Heart left ventricle (tissue), 13 donors: ENCODE measurements at regions not wholly inside any gene's neighbourhood (a gene's known extent, or its start where the extent isn't known, plus 50 kb on each side); places are given as distances from the start of the nearest gene placed in this dataset.

Experiments
- POLR2A ChIP-seq, 2 donors: fragments of 450-650 bp; IDR thresholded peaks; one replicate each; pipeline ENCODE4 v1.6.1; 2017; ENCODE audit warnings: antibody characterized with exemption in 2 of 2, mild to moderate bottlenecking in 2 of 2, moderate library complexity in 2 of 2
- TF ChIP-seq, protein P1 (sequence below), 12 donors: fragments of 200-600 bp; sonication (generic) in 4 of 12; IDR thresholded peaks; one replicate each; pipeline versions ENCODE4 v1.5.0 to v1.8.0; 2018 to 2022; ENCODE audit warnings: antibody characterized with exemption in 12 of 12, mild to moderate bottlenecking in 5 of 12
- donor health status: ischemic (EF 13 %, LVEDD 7.1; RV severe dilation, severe dysfunction).
- donor health status: DM: no; HTN: yes; CAD: no.
- donor health status: DM: no; HTN: no; CAD: no.
- donor health status: ischemic (EF 25% LVEDD 6.9; RV normal size, moderate dysfunction).
- donor health status: ischemic (EF 25% LVEDD 5.7; RV mildly dilated, moderate dysfunction).
- donor health status: ischemic (EF 35%, LVEDD 5.7; RV mildly dilated, moderate dysfunction).
- donor health status: nonischemic (EF 11% LVEDD 7.7; RV severe dilation, severe dysfunction).
- donor health status: DM: yes; HTN: yes; CAD: no.
- donor health status: PGD.
- donor health status: ischemic (EF 29% LVEDD 5.4; RV normal size, mild dysfunction).
- donor health status: nonischemic (EF 23%, LVEDD 6.1; RV moderate dilation, normal function).

DNA sequence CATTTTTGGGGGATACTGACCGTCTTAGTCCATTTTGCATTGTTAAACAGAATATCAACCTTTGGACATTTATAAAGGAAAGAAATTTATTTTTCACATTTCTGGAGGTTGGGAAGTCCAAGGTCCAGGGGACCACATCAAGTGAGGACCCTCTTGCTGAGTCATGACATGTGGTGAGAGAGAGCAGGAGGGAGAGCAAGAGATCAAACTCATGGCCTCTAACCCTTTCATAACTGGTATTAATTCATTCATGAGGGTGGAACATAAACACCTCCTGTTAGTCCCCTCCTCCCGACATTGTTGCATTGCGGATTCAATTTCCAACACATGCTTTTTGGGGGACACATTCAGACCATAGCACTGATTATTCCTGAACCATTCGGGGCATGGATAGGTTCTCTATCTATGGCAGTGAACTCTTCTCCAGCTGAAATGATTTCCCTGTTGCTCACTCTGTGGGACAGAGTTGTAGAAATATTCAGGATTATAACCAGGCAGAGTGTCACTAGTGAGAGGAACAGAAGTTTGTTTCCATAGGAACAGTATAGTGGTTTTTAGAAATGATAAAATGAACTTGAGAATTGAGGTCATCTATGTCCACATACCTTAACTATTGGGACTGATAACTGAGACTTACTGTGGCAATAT, 88.2 kb upstream of the OR9Q1 start:
- TF ChIP-seq, protein P1, sequence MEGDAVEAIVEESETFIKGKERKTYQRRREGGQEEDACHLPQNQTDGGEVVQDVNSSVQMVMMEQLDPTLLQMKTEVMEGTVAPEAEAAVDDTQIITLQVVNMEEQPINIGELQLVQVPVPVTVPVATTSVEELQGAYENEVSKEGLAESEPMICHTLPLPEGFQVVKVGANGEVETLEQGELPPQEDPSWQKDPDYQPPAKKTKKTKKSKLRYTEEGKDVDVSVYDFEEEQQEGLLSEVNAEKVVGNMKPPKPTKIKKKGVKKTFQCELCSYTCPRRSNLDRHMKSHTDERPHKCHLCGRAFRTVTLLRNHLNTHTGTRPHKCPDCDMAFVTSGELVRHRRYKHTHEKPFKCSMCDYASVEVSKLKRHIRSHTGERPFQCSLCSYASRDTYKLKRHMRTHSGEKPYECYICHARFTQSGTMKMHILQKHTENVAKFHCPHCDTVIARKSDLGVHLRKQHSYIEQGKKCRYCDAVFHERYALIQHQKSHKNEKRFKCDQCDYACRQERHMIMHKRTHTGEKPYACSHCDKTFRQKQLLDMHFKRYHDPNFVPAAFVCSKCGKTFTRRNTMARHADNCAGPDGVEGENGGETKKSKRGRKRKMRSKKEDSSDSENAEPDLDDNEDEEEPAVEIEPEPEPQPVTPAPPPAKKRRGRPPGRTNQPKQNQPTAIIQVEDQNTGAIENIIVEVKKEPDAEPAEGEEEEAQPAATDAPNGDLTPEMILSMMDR (IDR thresholded peaks at IDR 0.05) = no peak
- no peak for TF ChIP-seq POLR2A (IDR thresholded peaks at IDR 0.05)
